Keratinocyte (primary cell): ENCODE measurements at regions not wholly inside any gene's neighbourhood (a gene's known extent, or its start where the extent isn't known, plus 50 kb on each side); places are given as distances from the start of the nearest gene placed in this dataset.

ENCODE experiments used
- CTCF ChIP-seq, 3 experiments: IDR thresholded peaks in 1 of 3; conservative IDR thresholded peaks in 1 of 3; optimal IDR thresholded peaks in 1 of 3; 2 replicates in 2 of 3; 3 replicates in 1 of 3; pipeline versions ENCODE3 to v1.5.1; 2011; ENCODE audit warnings: low read length in 3 of 3, mild to moderate bottlenecking in 3 of 3, moderate library complexity in 2 of 3, control low read depth in 1 of 3, inconsistent platforms in 1 of 3; ENCODE audit not compliant: insufficient read depth in 2 of 3; ENCODE audit errors: extremely low read depth in 1 of 3
- EZH2 ChIP-seq: IDR thresholded peaks from one replicate; pipeline ENCODE4 v1.6.1; 2012; ENCODE audit warnings: inconsistent platforms, mild to moderate bottlenecking, low read length, moderate library complexity

- TF ChIP-seq EZH2 (no peak), CTCF (optimal IDR thresholded peaks at IDR 0.05 in 1 of 3, IDR thresholded peaks at IDR 0.05 in 1 of 3, conservative IDR thresholded peaks at IDR 0.05 in 1 of 3; ENCODE audit: extremely low read depth in 1 of 3, insufficient read depth in 2 of 3, low read length in 3 of 3) (no peak)
Observed at GRCh38 chr17:77496831-77497577, 356.2 kb downstream of the SEC14L1 start.
